HG03139 (cell line): ENCODE measurements at regions not wholly inside any gene's neighbourhood (a gene's known extent, or its start where the extent isn't known, plus 50 kb on each side); places are given as distances from the start of the nearest gene placed in this dataset.

Experiments
- ATAC-seq: cut with Tn5 transposase; IDR thresholded peaks from one replicate; pipeline ENCODE4 v1.9.1; 2021; ENCODE audit not compliant: unreplicated experiment

- ATAC-seq = no peak
Observed at GRCh38 chr2:200247494-200247893, 59.0 kb upstream of the SPATS2L start.

GRCh38 chr2:200252265-200253067 lies 54.0 kb upstream of the SPATS2L start:
- no peak for ATAC-seq

GRCh38 chr2:200253639-200254038 lies 52.9 kb upstream of the SPATS2L start:
- no peak for ATAC-seq

GRCh38 chr2:200254773-200255172 lies 51.7 kb upstream of the SPATS2L start:
- no peak for ATAC-seq

- no peak for ATAC-seq
Observed at GRCh38 chr2:200255549-200255948, 50.9 kb upstream of the SPATS2L start.
